ENCODE measurements at regions not wholly inside any gene's neighbourhood (a gene's known extent, or its start where the extent isn't known, plus 50 kb on each side); places are given as distances from the start of the nearest gene placed in this dataset. TPM values are rescaled to one million over a fixed set of nuclear protein-coding genes. Genes with fewer than 3 reads are reported as not detected.

- Histone ChIP-seq H3K27ac (no peak overlapping the region), H3K9me3 (no peaks in the 10 kb centered on the region), H3K4me3 (no peak overlapping the region), H3K27me3 (no peaks in the 10 kb centered on the region), H3K4me1 (no peaks in the 10 kb centered on the region), H3K36me3 (replicated peaks in 1 of 2; ENCODE audit: insufficient read depth in 1 of 2, low read depth in 2 of 2) (no peaks in the 10 kb centered on the region)
- TF ChIP-seq CTCF (IDR thresholded peaks at IDR 0.05) (no peak), POLR2A (IDR thresholded peaks at IDR 0.05) (no peak)
- no peak for DNase-seq
- ATAC-seq, result no peak
- 91 to 96% methylated on average over 2 of the region's 2 CpGs for WGBS, 2 donors
- intact Hi-C loops (cut with DNase I), result no loop called here
These were observed 52.8 kb upstream of the RAI14 start for GRCh38 chr5:34603378-34603777.

- Histone ChIP-seq H3K4me1 (no peaks in the 10 kb centered on the region), H3K4me3 (no peak overlapping the region), H3K27me3 (no peaks in the 10 kb centered on the region), H3K9me3 (no peaks in the 10 kb centered on the region), H3K27ac (no peak overlapping the region), H3K36me3 (replicated peaks in 1 of 2; ENCODE audit: insufficient read depth in 1 of 2, low read depth in 2 of 2) (no peaks in the 10 kb centered on the region)
- 47 to 78% methylated on average over 1 of the region's 1 CpG for WGBS, 2 donors
- DNase-seq (no peak), ATAC-seq (no peak)
- TF ChIP-seq POLR2A (IDR thresholded peaks at IDR 0.05) (no peak), CTCF (IDR thresholded peaks at IDR 0.05) (no peak)
- intact Hi-C loops (cut with DNase I), result no loop called here
These were observed 51.9 kb upstream of the RAI14 start for GRCh38 chr5:34604119-34604675.

- Histone ChIP-seq H3K27ac (no peak overlapping the region), H3K36me3 (replicated peaks in 1 of 2; ENCODE audit: insufficient read depth in 1 of 2, low read depth in 2 of 2) (no peaks in the 10 kb centered on the region), H3K4me3 (no peak overlapping the region), H3K9me3 (no peaks in the 10 kb centered on the region), H3K4me1 (no peaks in the 10 kb centered on the region), H3K27me3 (no peaks in the 10 kb centered on the region)
- no peak for DNase-seq
- 58 to 73% methylated on average over 4 of the region's 4 CpGs for WGBS, 2 donors
- intact Hi-C loops (cut with DNase I), result no loop called here
- TF ChIP-seq CTCF (IDR thresholded peaks at IDR 0.05), result no peak
- TF ChIP-seq POLR2A (IDR thresholded peaks at IDR 0.05), result no peak
- ATAC-seq, result no peak
These were observed 50.0 kb upstream of the RAI14 start for GRCh38 chr5:34606101-34606500.

Small RNA genes lying in the stretch of these regions (small RNA-seq; reads per million reads assigned to genes)
- gene AC139792.3, result not detected
